ENCODE measurements at regions not wholly inside any gene's neighbourhood (a gene's known extent, or its start where the extent isn't known, plus 50 kb on each side); places are given as distances from the start of the nearest gene placed in this dataset.

DNA sequence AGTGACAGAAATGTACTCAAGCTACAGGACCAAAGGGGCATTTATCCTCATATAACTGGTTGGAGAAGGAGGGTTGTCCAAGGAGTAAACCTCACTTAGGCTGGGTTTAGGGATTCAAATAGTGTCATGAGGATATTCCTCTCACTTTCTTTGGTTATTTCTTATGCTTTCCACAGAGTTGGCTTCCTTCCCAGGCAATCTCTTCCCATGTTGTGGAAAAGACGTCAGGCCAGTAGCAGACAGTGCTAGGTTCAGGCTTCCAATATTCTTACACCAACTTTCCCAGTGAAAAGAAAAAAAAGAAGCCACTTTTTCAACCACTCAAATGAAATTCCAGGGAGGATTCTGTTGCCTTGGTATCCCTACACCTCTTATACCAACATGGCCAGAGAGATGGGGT, 653.0 kb downstream of the C4orf33 start:
- TF ChIP-seq, protein P1, sequence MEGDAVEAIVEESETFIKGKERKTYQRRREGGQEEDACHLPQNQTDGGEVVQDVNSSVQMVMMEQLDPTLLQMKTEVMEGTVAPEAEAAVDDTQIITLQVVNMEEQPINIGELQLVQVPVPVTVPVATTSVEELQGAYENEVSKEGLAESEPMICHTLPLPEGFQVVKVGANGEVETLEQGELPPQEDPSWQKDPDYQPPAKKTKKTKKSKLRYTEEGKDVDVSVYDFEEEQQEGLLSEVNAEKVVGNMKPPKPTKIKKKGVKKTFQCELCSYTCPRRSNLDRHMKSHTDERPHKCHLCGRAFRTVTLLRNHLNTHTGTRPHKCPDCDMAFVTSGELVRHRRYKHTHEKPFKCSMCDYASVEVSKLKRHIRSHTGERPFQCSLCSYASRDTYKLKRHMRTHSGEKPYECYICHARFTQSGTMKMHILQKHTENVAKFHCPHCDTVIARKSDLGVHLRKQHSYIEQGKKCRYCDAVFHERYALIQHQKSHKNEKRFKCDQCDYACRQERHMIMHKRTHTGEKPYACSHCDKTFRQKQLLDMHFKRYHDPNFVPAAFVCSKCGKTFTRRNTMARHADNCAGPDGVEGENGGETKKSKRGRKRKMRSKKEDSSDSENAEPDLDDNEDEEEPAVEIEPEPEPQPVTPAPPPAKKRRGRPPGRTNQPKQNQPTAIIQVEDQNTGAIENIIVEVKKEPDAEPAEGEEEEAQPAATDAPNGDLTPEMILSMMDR (conservative IDR thresholded peaks at IDR 0.05; ENCODE audit: low read depth, low read length) = no peak
- no peak overlapping the region for H3K4me3 ChIP-seq (ENCODE audit: low read depth, low read length)
- DNase-seq (ENCODE audit: low read depth) = no peak

DNA sequence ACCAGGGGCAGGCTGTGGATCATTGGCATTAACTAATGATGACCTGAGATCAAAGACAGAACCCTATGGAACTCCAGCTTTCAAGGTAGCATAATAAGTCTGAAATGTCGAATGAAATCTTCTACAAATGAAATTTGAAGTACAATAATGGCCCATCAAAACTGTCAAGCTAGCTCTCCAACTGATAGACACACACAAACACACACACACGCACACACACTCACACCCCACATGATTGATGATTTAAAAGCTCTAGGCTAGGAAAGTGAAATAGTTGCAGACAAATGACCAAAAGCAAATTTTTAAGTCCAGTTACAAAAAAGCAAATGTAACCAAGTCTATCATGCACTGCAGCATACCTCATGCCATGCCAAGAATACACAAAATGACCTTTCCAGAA, 655.7 kb downstream of the C4orf33 start:
- no peak for DNase-seq (ENCODE audit: low read depth)
- TF ChIP-seq, protein P1 (conservative IDR thresholded peaks at IDR 0.05; ENCODE audit: low read depth, low read length) = no peak
- no peak overlapping the region for H3K4me3 ChIP-seq (ENCODE audit: low read depth, low read length)

DNA sequence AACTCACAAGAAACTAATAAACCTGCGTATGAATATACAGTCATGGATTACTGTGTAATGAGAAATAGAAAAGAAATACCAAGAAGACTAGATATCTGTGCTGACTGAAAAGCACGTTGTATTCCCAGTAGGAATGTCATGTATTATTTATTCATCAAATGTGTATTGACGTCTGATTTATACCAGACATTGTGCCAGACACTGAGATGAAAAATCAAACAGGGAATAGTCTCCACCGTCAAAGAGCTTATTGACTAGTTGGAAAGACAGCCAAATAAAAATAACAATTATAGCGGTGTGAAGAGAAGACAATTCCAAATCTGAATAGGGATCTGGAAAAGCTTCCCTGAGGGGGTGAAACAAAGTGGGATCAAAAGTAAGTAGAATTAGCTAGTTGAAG, 687.6 kb downstream of the C4orf33 start:
- TF ChIP-seq, protein P1 (conservative IDR thresholded peaks at IDR 0.05; ENCODE audit: low read depth, low read length) = no peak
- H3K4me3 ChIP-seq (ENCODE audit: low read depth, low read length) = no peak overlapping the region
- no peak for DNase-seq (ENCODE audit: low read depth)

DNA sequence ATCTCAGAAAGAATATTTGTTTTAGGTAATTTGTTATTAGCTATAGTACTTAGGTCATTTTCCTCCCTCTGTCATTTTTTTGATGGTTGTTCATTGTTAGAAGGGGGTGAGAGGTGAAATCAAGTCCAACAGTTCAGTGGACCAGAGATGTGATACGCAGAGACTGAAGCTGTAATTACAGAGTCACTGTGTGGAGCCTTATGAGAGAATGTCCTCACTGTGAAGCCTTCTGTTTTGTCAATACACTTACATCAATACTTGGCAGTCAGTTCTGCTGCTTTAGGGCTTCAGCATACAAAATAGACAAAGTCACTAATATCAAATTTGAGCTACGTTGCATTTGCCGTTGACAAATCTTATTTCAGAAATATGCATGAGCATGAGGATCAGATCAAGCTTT, 692.5 kb downstream of the C4orf33 start:
- DNase-seq (ENCODE audit: low read depth) = no peak
- H3K4me3 ChIP-seq (ENCODE audit: low read depth, low read length) = no peak overlapping the region
- TF ChIP-seq, protein P1 (conservative IDR thresholded peaks at IDR 0.05; ENCODE audit: low read depth, low read length) = no peak

DNA sequence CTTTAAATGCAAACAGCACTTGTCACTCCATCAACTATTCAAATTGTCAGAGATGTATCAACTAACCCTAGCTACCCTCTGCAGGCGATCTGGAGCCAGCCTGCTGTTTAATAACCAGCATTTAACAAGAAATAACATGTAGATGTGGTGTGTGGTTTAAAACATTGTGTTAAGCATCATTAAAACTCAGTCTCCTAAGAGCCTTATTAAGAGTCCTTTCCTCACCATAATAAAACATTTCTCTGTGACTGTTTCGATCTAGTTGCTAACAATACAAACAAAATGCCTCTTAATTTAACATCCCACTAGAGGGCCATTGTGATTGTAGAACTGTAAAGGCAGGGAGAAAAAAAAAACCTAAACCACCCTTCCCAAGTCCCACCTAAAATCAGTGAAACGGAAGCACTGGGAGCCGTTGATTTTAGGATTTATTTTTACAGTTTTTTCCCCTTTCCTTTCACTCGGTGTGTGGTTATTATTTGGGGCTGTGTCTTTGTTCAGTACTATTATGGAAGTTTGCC, 708.6 kb downstream of the C4orf33 start:
- TF ChIP-seq, protein P1 (conservative IDR thresholded peaks at IDR 0.05; ENCODE audit: low read depth, low read length) = no peak
- no peak for DNase-seq (ENCODE audit: low read depth)
- no peak overlapping the region for H3K4me3 ChIP-seq (ENCODE audit: low read depth, low read length)

DNA sequence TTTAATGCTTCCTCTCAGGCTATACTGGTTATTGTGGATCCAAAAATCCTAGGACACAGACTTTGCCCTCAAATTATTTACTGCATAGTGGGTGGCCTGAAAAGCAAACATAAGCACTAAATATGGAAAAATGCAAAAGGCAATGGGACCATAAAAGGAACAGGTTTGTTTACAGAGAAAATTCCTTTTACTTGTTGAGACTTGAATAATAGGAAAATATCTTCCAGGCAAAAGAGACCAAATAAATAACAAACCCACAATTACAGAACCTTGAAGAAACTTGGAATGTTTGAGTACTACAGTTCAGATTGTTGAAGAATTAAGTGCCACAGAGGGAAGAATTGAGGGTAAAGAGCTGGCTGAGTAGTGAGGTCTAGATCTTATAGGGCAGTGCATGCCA, 711.0 kb downstream of the C4orf33 start:
- no peak overlapping the region for H3K4me3 ChIP-seq (ENCODE audit: low read depth, low read length)
- no peak for DNase-seq (ENCODE audit: low read depth)
- TF ChIP-seq, protein P1 (conservative IDR thresholded peaks at IDR 0.05; ENCODE audit: low read depth, low read length) = no peak

DNA sequence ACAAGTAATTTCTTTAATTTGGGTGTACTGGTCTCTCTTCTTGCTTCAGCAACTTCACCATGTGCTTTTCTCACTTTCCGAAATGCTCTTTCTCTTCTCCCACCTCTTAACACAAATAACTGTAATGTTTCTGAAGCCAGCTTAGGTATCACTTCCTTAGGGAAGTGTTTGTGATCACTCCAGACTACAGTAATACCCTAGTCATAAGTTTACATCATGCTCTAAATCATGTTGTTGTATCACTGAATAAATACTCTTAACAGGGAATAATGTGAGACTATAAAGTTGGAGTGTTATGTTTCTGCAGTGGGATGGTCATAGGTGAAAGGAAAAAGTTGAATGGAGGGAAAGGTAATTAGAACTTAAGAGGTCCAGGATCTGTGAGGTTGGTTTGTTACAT, 712.3 kb downstream of the C4orf33 start:
- no peak for DNase-seq (ENCODE audit: low read depth)
- TF ChIP-seq, protein P1 (conservative IDR thresholded peaks at IDR 0.05; ENCODE audit: low read depth, low read length) = no peak
- H3K4me3 ChIP-seq (ENCODE audit: low read depth, low read length) = no peak overlapping the region

Measured in choroid plexus epithelial cell (primary cell).